Stimulated activated CD8-positive, alpha-beta memory T cell treated with anti-CD3 and anti-CD28 coated beads, Interleukin-4, amount 100 ng/mL, for 48 hours (primary cell): ENCODE measurements at regions not wholly inside any gene's neighbourhood (a gene's known extent, or its start where the extent isn't known, plus 50 kb on each side); places are given as distances from the start of the nearest gene placed in this dataset.
"Not testable (repeated sequence)": the region's sequence is repeated elsewhere in the genome, so short reads cannot be mapped to it uniquely, and the experiment has no call there.

Experiments used
- DNase-seq: peaks from one replicate; pipeline ENCODE4 v3.0.0-alpha.2; 2020

DNA sequence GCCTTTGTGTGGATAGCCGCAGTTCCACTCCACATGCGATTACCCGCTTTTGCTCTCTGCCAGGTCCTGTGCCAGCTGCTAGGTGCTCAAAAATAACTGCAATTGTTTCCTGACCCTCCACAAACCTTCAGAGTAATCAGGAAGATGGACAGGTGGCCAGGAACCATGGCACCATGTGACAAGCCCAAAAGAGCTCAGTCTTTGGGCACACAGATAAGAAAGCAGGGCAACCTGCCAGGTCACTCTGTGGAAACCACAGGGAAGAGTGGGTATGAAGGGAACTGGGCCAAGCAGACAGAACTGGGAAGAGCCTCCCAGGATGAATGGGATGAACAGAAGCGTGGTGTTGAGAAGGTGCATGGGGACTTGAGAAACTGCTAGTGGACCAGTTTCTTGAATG, 79.4 kb upstream of the AGAP1 start:
- no peak for DNase-seq

DNA sequence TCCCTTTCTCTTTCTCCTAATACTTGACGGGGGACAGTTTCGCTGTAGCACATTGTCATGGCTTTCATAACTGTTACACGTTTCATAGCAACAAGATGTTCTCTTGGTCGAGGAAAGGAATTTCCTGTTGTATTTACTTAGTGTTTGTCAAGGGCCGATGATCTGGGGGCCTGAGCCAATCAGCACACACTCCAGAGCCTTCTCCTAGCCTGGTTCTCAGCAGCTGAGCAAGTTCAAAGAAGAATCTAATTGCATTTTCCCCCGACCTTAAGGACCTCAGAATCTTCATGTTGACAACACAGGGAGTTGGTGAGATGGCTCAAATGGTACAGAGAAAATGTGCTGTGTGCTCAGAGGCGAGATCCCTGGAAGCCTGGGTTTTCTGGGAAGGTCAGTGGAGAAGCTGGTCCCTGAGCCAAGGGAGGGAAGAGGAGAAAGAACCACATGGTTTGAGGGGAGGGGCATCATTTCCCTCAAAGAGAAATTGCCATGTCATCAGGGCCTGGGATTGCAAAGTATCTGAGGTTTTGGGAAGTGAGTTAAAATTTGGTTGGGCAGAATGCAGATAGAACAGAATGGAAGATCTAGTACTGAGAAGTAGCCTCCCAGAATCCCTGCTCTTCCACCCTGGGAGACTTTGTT, 76.9 kb upstream of the AGAP1 start:
- DNase-seq = no peak

DNA sequence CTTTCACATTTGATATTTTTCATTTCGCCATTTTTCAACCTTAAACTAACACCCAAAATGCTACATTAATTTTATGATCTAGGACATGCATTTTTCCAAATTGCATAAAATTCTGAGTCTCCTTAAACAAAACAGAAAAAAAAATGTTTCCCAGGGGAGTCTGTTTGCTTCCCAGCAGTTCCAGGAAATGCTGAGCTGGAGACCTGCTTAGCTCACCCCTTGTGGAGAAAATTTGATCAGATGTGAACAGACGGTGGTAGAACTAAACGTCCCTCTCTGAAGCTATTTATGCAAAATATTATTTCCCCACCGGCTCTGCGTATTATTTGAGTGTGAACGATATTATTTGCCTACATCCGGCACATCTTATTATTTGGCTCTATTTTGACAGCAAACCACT, 74.9 kb upstream of the AGAP1 start:
- no peak for DNase-seq

DNA sequence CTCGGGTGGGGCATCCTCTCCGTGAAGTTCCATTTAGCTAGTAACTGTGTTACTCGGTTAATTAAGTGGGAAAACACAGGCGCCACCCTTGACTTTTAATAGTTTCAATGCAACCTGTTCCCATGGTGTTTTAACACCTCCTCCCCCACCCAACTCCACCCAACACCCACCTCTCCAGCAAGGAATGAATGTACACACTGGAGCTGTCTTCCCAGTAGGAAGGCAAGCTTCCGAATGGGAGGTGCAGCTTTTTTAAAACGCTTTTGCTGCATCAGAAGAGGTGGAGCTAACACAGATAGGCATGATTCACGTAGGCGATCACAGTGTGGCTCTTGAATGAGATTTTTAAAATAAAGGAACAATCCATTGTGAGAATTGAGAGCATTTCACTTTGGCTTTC, 73.8 kb upstream of the AGAP1 start:
- no peak for DNase-seq

DNA sequence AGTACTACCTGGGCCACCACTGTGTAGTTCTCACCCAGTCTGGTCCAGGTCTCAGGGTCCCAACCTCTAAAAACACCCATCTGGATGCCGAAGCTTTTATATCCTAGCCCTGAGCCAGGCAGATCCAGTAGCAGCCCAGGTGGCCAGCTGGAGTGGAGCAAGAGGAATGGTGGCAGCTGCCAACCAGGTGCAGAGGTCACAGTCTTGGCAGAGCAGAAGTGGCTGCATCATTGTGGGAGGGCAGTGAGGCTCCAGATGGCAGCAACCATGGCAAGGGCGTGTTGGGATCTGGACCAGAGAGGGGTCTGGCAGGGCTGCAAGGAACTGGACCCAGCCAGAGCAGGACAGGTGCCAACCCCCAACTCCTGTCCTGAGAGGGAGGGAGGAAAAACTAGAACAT, 72.2 kb upstream of the AGAP1 start:
- no peak for DNase-seq

DNA sequence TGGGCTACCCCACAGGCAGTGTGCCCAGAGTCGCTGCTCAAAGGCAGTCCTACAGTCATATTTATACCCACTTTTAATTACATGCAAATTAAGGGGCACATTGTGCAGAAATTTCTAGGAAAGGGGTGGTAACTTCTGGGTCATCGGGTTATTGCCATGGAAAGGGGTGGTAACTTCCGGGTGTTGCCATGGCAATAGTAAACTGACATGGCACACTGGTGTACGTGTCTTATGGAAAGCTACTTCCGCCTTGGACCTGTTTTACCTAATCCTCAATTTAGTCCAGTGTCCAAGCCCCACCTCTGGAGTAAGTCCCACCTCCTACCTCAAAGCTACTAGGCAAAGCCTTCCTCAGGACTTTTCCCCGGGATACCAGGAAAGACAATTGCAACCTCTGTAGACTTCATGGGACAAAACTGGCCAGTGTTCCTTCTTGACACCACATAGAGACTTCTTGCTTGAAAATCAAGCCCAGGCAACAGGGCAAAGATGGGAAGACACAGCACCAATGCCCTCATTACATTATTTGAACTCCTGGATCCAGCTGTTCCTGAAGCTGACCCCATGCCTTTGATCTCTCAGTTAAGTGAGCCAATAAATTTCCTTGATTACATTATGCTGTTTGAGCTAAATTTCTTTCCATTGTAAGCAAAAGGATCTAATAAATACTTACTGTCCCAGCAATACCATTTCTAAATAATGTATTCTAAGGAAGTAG, 63.3 kb upstream of the AGAP1 start:
- DNase-seq = no peak

DNA sequence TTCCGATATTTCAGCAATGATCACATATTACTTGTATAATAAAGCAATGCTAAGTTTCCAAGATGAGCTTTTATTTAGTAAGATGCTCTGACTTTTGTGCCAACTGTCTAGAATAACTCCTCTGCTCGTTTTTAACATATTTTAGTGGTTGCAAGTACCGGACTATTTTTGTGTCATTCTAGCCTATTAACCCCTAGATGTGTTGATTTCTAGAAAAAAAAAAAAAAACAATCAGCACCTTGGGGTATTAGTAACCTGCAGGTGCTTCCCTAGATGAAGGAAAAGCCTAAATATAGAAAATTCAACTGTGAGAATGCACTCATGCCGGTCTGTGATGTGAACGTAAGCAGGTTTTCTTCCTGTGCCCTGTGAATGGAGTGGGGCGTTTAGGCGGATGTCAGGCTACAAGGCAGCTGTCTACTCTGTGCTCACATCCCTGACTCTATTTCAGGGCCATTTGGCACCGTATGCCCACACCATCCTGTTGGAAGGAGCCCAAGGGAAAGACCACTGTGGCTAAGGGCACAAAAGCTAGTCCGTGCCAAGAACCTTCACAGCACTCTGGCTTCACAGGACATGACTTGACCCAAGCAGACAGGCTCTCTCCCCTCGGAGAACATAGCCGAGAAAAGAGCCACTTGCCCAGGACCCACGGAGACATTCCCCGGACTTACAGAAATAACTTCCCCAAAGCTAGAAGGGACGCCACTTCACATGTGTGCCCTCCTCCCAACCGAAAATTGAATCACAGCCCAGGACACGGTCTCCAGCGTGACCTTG, 60.9 kb upstream of the AGAP1 start:
- no peak for DNase-seq

DNA sequence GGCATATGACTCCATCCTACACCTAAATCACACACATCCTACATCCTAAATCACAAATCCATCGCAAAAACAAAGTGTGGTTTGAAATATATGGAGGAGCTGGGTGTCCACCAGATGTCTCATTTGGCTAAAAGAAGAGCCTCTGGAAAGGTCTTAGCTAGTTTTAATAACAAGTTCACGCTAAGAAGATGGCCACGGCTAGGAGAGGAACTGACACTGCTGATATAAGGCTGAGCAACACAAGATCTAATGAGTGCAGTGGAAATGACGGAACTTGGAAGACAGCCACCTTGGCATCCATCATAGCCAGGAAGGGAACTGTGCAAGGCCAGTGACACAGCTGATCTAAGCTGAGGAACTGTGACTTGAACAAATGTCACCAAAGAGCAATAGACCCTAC, 60.0 kb upstream of the AGAP1 start:
- no peak for DNase-seq

DNA sequence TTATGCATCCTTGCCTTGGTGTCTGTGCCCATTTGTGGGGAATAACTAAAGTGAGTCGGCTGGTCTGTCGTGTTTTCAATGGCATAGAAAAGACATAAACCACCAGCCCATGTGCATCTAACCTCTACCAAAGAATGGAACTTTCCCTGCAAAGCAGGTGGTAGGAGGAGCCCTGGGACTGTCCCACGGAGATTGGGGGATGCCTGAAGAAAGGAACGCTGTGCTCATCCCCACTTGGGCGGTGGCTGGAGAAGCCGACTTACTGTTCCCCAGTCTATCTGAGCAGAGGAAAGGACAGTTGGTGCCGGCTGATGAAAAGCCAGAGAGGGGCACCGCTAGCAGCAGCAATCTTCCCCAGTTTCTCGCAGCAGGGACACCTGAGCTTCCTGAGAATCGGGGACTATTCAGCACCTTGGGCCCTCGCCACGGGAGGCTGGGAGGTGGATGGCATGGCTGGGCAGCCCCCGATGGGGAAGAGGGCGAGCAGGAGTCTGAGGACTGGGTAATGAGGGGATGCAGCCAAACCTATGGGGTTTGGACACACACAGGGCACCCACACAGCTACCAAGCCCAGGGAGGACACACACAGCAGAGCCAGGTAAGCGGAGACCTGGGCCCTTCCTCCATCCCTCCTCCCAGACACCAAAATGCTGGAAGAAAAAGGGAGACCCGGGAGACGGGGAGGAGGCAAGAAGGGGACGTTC, 53.7 kb upstream of the AGAP1 start:
- no peak for DNase-seq

DNA sequence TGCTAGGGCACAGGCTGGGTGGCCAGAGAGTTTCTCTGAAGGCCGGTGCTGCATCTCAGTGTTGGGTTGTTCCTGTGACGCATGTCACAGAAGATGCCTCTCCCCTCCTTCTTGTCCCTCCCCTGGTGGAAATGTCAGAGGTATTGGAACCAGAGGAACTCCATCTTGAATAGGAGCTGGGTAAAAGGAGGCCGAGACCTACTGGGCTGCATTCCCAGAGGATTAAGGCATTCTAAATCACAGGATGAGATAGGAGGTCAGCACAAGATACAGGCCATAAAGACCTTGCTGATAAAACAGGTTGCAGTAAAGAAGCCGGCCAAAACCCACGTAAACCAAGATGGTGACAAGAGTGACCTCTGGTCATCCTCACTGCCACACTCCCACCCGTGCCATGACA, 50.3 kb upstream of the AGAP1 start:
- DNase-seq = not testable (repeated sequence)
